ENCODE measurements at regions not wholly inside any gene's neighbourhood (a gene's known extent, or its start where the extent isn't known, plus 50 kb on each side); places are given as distances from the start of the nearest gene placed in this dataset.

DNA sequence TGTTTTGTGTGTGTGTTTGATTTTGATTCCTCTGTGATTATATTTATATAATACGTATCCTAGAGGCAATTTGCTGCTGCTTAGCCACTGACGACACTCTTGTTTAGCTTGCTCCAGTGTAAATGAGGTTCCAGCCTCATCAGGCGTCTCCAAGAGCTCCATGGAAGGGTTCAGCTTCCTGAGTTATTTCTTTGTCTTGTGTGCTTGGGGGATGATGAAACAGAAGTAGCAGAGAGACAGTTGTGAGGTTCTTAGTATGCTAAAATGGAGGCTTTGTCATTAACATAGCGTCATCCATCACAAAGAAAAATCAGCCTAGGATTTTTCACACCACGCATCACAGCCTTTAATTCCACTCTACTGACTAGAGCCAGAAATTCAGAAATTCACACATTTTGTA lies 85.1 kb downstream of the KLF6 start:
- TF ChIP-seq, protein P1, sequence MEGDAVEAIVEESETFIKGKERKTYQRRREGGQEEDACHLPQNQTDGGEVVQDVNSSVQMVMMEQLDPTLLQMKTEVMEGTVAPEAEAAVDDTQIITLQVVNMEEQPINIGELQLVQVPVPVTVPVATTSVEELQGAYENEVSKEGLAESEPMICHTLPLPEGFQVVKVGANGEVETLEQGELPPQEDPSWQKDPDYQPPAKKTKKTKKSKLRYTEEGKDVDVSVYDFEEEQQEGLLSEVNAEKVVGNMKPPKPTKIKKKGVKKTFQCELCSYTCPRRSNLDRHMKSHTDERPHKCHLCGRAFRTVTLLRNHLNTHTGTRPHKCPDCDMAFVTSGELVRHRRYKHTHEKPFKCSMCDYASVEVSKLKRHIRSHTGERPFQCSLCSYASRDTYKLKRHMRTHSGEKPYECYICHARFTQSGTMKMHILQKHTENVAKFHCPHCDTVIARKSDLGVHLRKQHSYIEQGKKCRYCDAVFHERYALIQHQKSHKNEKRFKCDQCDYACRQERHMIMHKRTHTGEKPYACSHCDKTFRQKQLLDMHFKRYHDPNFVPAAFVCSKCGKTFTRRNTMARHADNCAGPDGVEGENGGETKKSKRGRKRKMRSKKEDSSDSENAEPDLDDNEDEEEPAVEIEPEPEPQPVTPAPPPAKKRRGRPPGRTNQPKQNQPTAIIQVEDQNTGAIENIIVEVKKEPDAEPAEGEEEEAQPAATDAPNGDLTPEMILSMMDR (conservative IDR thresholded peaks at IDR 0.05; ENCODE audit: low read depth, low read length) = no peak
- TF ChIP-seq POLR2A (IDR thresholded peaks at IDR 0.05; ENCODE audit: low read depth, low read length) (no peak), USF2 (IDR thresholded peaks at IDR 0.05; ENCODE audit: low read depth, low read length) (no peak), RAD21 (IDR thresholded peaks at IDR 0.05; ENCODE audit: low read length) (no peak), MXI1 (IDR thresholded peaks at IDR 0.05; ENCODE audit: borderline replicate concordance, low read depth, low read length) (no peak), BHLHE40 (IDR thresholded peaks at IDR 0.05; ENCODE audit: low read depth, low read length) (no peak), RFX5 (IDR thresholded peaks at IDR 0.05; ENCODE audit: low read depth, low read length) (no peak), SMC3 (IDR thresholded peaks at IDR 0.05; ENCODE audit: low read depth, low read length) (no peak), MAFK (IDR thresholded peaks at IDR 0.05; ENCODE audit: low read depth, low read length) (no peak), CHD1 (IDR thresholded peaks at IDR 0.05; ENCODE audit: low read depth, low read length) (no peak), MAZ (IDR thresholded peaks at IDR 0.05; ENCODE audit: borderline replicate concordance, low read depth, low read length) (no peak), FOS (IDR thresholded peaks at IDR 0.05; ENCODE audit: low read depth, low read length) (no peak), ELK1 (IDR thresholded peaks at IDR 0.05; ENCODE audit: borderline replicate concordance, low read depth, low read length) (no peak)
